ENCODE measurements at regions not wholly inside any gene's neighbourhood (a gene's known extent, or its start where the extent isn't known, plus 50 kb on each side); places are given as distances from the start of the nearest gene placed in this dataset.
"Not testable (repeated sequence)": the region's sequence is repeated elsewhere in the genome, so short reads cannot be mapped to it uniquely, and the experiment has no call there.

DNA sequence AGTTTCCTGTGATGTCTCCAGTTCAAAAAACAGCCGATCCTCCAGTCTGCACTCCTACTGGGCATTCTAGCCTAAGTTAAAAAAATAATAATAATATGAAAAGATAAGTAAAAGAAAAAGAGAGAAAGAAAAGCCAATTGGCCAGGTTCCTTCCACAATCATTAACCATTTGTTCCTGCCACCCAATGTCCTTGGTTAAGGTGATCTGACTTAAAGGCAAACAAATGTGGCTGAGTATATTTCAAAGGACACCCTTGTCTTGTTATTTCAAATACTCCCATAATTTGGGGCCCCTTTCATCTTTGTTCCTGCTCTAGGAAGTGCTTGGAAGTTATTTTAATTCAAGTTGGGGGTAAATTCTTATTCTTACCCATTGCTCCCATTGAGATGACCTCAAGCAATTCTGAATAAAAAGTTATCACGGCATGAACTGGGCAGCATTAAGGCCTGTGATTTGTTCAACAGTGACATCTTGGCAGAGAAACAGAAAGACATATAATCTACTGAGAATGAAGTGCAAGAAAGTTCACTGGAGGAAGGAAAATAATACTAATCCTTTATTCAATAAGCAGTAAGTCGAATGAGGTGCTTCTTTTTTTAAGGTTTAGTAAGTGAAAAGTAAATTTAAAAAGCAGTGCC is 1054.5 kb upstream of the FANCL start:
- DNase-seq: no peak

DNA sequence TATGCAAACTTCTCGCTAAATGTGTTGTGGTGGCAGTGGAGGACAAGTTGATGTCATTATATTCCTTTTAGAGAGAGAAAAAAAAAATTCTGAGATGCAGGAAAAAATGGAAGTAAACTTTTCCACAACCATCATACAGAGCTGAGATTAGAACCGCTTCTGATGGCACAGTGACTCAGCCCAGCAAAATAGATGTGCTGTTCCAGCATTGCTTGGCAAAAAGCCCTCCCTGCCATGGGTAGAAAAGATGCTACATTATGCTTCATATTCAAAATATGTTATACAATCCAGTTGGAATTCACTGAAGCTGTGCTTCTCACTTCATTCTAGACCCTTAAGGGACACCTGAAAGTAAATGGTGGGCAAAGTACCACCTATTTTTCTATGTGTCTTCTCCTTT is 1047.6 kb upstream of the FANCL start:
- no peak for DNase-seq

DNA sequence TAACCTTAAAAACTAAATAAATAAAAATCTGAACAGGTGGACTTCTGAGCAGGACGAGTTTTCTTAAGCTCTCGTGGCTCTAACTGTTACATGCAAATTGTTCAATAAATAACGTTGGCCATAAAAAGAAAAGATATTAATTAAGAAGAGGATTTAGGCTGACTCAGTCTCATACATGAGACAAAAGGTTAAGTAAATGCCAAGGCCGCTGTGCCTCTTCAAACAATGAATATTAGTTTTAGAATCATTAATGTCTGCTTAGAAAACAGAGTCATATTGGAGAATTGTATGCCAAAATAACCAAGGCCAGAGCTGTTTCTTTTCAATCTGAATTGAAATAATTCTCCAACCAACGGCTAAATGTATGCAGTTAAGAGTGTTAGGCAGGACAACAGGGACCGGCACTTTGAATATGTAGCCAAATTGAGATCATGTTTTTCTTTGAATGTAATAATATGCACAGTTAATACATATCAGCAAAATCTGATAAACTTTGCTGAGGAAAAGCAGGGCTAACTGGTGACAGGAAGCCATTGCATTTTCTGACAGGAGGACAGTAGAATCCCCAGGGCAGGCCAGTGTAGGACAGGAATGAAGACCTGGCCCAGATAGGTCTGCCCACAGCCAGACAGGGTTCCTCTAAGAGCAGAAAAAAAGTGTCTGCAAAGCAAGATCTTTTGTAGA is 1041.4 kb upstream of the FANCL start:
- no peak for DNase-seq

GRCh38 chr2:59277671-59278070 is 1036.5 kb upstream of the FANCL start:
- no peak for DNase-seq

DNA sequence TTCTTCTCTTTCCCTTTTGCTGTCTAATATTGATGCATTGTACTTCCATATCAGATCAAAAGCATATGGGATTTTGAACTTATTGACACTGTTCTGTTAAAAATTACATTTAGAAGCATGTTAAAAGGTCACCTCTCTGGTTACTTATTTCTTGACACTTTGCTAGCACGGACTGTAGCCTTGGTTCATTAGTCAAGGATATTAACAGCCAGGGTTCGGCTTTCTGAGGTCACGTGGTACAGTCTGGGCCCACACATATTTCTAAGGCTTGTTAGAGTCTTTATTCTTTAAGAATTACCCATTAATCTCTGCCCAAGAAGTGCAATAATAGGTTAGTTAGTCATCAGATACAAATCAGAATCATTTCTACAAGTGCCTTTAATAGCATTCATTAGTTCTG is 1035.8 kb upstream of the FANCL start:
- no peak for DNase-seq

GRCh38 chr2:59276033-59276432 is 1034.9 kb upstream of the FANCL start:
- DNase-seq: no peak

DNA sequence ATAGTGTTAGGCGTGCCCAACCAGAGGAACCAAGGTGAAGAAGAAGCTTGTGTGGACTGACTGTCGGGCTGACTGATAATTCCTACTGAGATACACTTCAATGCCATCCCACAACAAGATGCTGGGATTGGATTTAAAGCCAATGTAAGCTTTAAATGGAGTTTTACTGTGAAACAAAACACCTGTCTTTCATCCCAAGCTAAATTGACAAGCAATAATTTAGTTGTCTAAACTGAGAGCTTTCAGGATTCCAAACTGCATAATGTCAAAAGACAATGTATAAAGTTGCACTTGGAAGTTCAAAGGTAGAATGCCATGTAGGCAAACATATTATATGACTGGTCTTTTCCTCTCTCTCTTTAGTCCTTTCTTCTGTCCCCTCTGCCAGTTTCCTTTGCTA is 1025.3 kb upstream of the FANCL start:
- no peak for DNase-seq

GRCh38 chr2:59259913-59260312 is 1018.8 kb upstream of the FANCL start:
- no peak for DNase-seq

DNA sequence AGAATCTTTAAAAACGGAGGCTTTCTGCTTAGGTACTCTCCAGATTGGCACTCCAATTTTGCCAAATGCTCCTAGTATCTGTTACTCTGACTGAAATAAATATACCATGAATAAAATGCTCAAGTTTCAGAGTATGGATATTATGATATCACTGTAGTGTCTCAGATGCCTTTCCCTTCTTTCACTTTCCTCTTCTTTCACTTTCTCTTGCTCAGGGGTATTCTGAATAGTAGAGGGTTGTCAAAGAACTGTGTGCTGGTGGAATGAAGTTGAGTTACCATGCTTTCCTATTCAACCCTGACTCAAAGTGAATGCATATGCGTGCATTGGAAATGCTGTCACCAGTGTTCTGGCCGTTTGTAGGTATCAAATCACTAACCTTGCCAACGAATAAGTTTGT is 1015.2 kb upstream of the FANCL start:
- no peak for DNase-seq

DNA sequence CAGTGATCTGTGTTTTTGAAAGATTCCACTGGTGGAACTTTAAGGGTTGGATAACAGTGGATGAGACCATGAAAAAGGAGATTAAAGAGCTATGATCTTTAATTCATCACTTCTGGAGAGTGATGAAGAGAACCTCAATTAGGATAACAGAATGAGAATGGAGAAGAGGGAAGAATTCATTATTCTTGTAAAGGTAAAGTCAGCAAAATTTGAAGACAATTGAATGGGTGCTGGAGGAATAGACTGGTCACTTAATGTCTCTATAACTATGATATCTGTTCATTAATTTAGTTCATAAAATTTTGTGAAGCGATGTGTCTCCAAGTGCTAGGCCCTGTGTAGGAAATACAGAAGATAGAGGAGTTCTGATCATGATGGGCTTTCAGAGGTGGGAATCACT is 1013.2 kb upstream of the FANCL start:
- DNase-seq: no peak

DNA sequence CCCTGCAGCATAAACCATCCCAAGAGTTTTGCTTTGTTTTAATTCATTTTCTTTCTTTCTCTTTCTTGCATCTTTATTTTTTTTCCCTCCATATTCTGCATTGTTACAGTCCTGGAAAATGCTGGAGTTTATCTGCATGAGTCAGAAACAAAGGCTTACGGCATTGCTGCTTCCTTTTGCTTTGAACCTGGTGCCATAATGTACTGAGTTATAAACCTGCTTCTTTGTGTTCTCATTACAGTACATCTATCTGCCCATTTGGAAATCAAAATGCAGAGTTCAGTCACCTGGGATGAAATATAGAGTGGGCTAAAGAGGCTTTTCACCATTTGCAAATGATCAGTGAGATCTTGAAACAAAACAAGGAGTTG is 1009.2 kb upstream of the FANCL start:
- DNase-seq: no peak

DNA sequence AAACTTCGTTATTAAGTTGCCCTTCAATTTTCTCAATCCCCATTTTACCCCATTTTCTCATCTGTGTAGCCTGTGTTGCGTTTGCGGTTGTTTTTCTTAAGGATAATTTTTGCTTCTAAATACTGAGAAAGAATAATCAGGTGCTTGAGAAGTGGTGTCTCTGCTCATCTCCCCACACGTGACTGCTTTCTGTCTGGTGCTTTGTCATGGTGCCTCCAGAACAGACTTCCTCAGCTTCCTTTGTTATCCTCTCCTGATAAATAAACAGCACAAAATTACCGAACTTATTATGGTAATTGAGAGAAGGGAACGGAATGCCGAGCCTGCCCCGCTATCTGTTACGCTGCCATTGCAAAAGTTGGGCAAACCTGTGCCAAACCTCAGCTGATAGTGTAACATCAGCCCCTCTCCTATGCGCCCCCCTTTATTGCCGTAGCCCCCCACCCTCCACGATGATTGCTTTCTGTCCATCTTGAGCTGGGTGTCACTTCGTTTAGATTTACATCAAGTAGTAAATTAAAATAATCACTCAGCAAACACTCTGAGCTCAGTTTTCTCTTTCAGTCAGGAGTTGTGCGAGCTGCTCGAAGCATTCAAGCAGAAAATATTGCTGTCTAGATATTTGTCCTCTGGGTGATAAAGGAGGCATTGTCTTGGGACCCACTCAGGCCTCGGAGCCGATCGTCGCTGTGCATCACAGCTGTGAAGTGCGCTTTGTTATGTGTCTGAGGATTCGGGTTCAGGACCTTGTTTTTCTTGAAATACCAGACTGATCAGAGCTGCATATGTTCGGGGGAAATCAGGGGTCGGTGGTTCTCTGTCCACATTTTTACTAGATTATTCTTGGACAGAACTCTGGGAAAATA is 1008.5 kb upstream of the FANCL start:
- DNase-seq: no peak

DNA sequence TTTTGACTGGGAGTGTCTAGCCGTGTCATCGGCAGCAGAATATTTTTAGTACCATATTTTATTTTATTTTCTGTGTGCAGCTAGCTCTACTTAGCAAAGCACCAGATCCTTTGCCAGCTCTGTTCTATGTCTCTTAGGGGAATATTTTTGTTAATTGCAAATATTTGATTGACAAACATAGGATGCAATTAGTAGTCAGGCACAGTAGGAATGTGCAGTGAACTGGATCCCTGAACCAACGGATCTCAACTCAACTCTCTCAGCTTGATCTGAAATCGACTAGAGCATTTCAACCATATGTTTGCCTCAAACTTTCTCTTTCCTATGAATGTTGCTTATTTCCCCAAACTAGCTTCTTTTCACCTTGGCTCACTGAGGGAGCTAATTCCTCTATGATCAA is 998.0 kb upstream of the FANCL start:
- no peak for DNase-seq

GRCh38 chr2:59237311-59237710 is 996.2 kb upstream of the FANCL start:
- DNase-seq: no peak

DNA sequence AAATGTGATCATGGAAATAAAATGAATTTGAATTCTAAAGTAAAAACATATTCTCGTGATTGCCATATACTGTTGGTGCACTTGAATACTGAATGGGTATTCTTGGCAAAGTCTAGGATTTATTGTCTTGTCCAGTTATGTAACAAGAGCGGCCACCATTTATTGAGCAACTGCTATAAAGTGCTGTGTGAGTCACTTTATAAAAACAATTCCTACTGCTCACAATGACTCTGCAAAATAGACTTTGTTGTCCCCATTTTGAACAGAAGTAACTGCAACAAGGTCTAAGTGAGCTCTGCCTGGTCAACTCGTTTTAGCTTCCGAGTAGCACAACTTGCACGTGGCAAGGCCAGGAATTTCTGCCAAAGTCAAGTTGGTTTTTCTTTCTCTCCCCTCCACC is 995.6 kb upstream of the FANCL start:
- no peak for DNase-seq

DNA sequence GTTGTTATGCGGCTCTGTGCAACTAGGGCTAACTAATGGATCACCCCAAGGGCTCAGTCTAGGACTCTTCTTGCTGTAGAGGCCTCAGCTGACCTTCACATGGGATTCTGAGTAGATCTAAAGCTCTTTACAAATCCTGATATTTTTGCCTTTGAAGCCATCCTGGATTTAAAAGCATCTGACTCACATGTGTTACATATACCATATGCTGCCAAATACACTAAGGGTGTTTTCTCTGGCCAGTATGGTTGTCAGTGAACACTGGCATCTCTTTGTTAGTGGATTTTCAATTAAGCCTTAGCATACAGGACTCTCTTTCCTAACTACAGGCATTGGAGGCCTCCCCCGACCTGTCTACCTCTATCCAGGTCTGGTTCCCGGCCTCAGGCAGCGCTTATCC is 992.8 kb upstream of the FANCL start:
- no peak for DNase-seq

DNA sequence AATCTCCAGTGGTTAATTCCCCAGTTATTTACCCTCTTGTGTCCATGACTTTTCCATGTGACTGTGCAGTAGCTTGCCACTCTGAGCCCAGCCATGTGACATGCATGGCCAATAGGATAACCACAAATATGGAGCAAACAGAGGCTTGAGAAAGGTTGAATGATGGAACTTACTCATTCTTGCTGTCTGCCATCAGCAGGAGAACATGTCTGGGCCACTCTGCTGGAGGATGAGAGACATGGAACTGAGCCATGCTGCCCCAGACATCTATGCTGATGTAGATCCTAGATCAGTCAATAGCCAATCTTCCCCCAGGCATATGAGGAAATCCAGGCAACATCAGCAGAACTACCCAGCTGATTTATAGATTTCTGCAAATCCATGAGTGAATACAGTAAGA is 992.3 kb upstream of the FANCL start:
- no peak for DNase-seq

DNA sequence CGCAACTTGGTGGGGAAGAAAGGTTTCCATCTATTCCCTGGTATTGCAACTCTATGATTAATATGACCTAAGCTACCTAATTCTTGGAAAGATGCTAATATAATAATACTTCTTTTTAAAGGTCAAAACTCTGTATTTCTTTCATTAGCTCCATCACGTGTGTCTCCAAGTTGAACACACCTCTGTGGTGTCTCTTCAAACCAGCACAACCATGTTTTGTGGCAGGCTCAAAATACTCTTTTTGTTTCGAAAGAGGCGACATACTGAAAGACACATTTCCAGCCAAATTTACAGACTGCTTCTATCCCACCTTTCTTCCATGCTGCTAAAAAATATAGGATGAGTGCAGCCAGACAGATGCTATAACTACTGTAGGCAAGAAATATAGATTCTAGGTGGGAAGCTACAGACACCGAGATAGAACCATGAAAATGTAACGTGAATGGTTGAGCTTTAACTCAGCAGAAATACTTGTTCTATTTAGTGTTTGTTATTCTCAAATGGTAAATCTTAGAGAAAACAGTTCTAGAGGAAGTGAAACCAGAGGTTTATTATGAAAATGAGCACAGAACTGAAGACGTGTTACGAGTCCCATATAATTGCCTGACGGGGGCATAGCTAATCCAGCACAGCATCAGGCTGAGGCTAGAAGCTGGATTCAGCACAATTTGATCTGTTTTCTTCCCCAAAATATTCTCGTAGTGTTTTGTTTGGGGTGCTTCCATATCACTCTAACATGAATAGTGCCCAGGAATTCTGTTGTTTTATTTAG is 991.5 kb upstream of the FANCL start:
- no peak for DNase-seq

- not testable (repeated sequence) for DNase-seq
Measured at GRCh38 chr2:59226362-59226761, 985.2 kb upstream of the FANCL start.

DNA sequence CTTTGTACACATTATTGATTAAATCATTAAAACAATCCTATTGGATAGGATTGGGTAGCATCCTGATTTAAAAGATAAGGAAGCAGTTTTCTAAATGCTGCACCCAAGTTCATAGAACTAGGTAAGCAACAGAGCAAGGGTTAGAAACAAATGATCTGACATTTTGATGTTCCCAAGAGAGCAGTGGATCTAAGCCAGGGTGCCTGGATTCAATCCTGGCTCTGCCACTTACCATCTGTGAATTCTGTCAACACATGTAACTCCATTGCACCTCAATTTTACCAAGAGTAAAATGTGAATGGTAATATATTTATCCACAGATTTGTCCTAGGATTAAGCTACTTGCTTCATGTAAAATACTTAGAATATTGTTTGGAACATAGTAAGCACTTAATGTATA is 982.6 kb upstream of the FANCL start:
- DNase-seq: no peak

GRCh38 chr2:59217360-59217759 is 976.2 kb upstream of the FANCL start:
- no peak for DNase-seq

DNA sequence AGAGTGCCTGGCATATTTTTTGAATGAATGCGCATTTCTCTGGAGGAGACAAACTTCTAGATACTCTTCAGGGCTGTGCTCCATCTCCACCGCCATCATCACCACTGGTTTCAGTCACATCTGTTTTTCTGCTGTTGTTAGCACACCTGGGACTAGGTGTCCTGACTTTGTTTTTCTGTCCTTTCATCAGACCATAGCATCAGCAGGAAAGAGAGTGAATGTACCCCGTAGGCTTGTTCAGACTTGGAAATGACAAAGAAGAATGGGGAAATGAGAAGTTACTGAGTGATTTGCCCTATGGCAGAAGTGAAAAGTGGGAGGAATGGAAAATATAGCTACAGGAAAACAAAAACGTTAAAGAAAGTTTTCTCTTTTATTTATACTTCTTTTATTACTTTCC is 965.2 kb upstream of the FANCL start:
- DNase-seq: no peak

DNA sequence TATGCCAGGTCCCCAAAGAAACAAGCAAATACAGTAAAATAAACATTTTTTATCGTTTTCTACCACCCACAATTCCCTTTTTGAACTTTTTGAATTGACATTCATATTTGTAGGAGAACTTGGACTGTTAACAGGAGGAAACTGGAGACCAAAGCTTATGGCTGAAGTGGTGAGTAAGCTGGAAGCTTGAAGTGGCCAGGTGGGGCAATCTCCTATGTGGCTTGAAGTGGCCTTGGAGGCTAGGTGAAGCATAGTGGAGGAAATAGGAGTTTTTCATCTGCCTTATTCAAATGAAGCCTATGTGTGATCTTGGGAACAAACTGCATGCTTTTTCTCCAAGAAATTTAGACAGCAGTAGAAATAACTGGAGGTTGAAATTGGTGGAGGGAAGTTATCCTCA is 962.9 kb upstream of the FANCL start:
- DNase-seq: no peak
